H9 (cell line): ENCODE measurements at regions not wholly inside any gene's neighbourhood (a gene's known extent, or its start where the extent isn't known, plus 50 kb on each side); places are given as distances from the start of the nearest gene placed in this dataset.

ENCODE experiments used
- DNase-seq: peaks from one replicate; pipeline ENCODE4 v3.0.0-alpha.2; 2017
- H2AFZ ChIP-seq: one replicate; pipeline ENCODE4 v1.6.1; 2013; ENCODE audit warnings: mild to moderate bottlenecking, low read length, control low read depth, moderate library complexity
- H2AK5ac ChIP-seq: 2 replicates; pipeline ENCODE4 v1.6.1; 2013; ENCODE audit warnings: low read length, control low read depth, mixed read lengths; ENCODE audit not compliant: insufficient read length
- H2BK120ac ChIP-seq: one replicate; pipeline ENCODE4 v1.6.1; 2013; ENCODE audit warnings: low read depth, mild to moderate bottlenecking, low read length, control low read depth, inconsistent platforms; ENCODE audit not compliant: poor library complexity, severe bottlenecking
- H2BK12ac ChIP-seq: 2 replicates; pipeline ENCODE4 v1.6.1; 2013; ENCODE audit warnings: low read length, control low read depth, mixed read lengths, low read depth; ENCODE audit not compliant: insufficient read length
- H2BK15ac ChIP-seq: 2 replicates; pipeline ENCODE4 v1.6.1; 2013; ENCODE audit warnings: low read depth, low read length, control low read depth
- H2BK20ac ChIP-seq: one replicate; pipeline ENCODE4 v1.6.1; 2013; ENCODE audit warnings: low read depth, mild to moderate bottlenecking, low read length, control low read depth, inconsistent platforms; ENCODE audit not compliant: poor library complexity, severe bottlenecking
- H2BK5ac ChIP-seq: 2 replicates; pipeline ENCODE4 v1.6.1; 2013; ENCODE audit warnings: low read length, control low read depth, mixed read lengths; ENCODE audit not compliant: insufficient read length
- H3K14ac ChIP-seq: 2 replicates; pipeline ENCODE4 v1.6.1; 2013; ENCODE audit warnings: low read length, control low read depth; ENCODE audit not compliant: insufficient read depth
- H3K18ac ChIP-seq: 2 replicates; pipeline ENCODE4 v1.6.1; 2013; ENCODE audit warnings: low read depth, mild to moderate bottlenecking, mixed read lengths, low read length, control low read depth; ENCODE audit not compliant: insufficient read length
- H3K23ac ChIP-seq: 2 replicates; pipeline ENCODE4 v1.6.1; 2013; ENCODE audit warnings: low read length, control low read depth, mixed read lengths, low read depth; ENCODE audit not compliant: insufficient read length
- H3K23me2 ChIP-seq: 2 replicates; pipeline ENCODE4 v1.6.1; 2013; ENCODE audit warnings: low read depth, mild to moderate bottlenecking, mixed read lengths, low read length, control low read depth; ENCODE audit not compliant: insufficient read length, poor library complexity, severe bottlenecking
- H3K27ac ChIP-seq: 2 replicates; pipeline ENCODE4 v1.5.1; 2013; ENCODE audit warnings: low read length, control low read depth, mixed read lengths, low read depth; ENCODE audit not compliant: insufficient read length
- H3K27me3 ChIP-seq: 2 replicates; pipeline ENCODE4 v1.6.1; 2013; ENCODE audit warnings: low read length, control low read depth, inconsistent platforms; ENCODE audit not compliant: insufficient read depth
- H3K4ac ChIP-seq: 2 replicates; pipeline ENCODE4 v1.6.1; 2013; ENCODE audit warnings: low read depth, mild to moderate bottlenecking, control low read depth, inconsistent platforms, low read length, moderate library complexity
- H3K4me1 ChIP-seq: 2 replicates; pipeline ENCODE4 v1.6.1; 2013; ENCODE audit warnings: low read length, control low read depth, inconsistent platforms; ENCODE audit not compliant: insufficient read depth
- H3K4me2 ChIP-seq: 2 replicates; pipeline ENCODE4 v1.6.1; 2013; ENCODE audit warnings: low read length, control low read depth, mixed read lengths; ENCODE audit not compliant: insufficient read length, insufficient read depth
- H3K56ac ChIP-seq: 2 replicates; pipeline ENCODE4 v1.6.1; 2013; ENCODE audit warnings: low read depth, mild to moderate bottlenecking, mixed read lengths, low read length, control low read depth; ENCODE audit not compliant: insufficient read length
- H3K79me1 ChIP-seq: 2 replicates; pipeline ENCODE4 v1.6.1; 2013; ENCODE audit warnings: low read depth, mild to moderate bottlenecking, moderate library complexity, low read length, control low read depth, inconsistent platforms; ENCODE audit not compliant: insufficient read depth, poor library complexity, severe bottlenecking
- H3K79me2 ChIP-seq: 2 replicates; pipeline ENCODE4 v1.6.1; 2013; ENCODE audit warnings: low read length, control low read depth, inconsistent platforms; ENCODE audit not compliant: insufficient read depth
- H3K9ac ChIP-seq: 2 replicates; pipeline ENCODE4 v1.6.1; 2013; ENCODE audit warnings: low read length, control low read depth, mixed read lengths; ENCODE audit not compliant: insufficient read length; ENCODE audit errors: extremely low read depth
- H3K9me3 ChIP-seq: one replicate; pipeline ENCODE4 v1.6.1; 2013; ENCODE audit warnings: low read depth, low read length, inconsistent platforms; ENCODE audit not compliant: control insufficient read depth
- H3T11ph ChIP-seq: one replicate; pipeline ENCODE4 v1.6.1; 2013; ENCODE audit warnings: mild to moderate bottlenecking, low read length, control low read depth, inconsistent platforms
- H4K20me1 ChIP-seq: one replicate; pipeline ENCODE4 v1.6.1; 2013; ENCODE audit not compliant: control insufficient read depth, insufficient read length, insufficient read depth
- H4K5ac ChIP-seq: 2 replicates; pipeline ENCODE4 v1.6.1; 2013; ENCODE audit warnings: low read depth, mild to moderate bottlenecking, mixed read lengths, low read length, control low read depth; ENCODE audit not compliant: insufficient read length
- H4K8ac ChIP-seq: replicated peaks from 2 replicates; pipeline ENCODE4 v1.6.1; 2013; ENCODE audit warnings: low read length, control low read depth, mixed read lengths, low read depth; ENCODE audit not compliant: insufficient read length
- H4K91ac ChIP-seq: 2 replicates; pipeline ENCODE4 v1.6.1; 2013; ENCODE audit warnings: low read depth, mild to moderate bottlenecking, moderate library complexity, mixed read lengths, low read length, control low read depth; ENCODE audit not compliant: insufficient read length
- H3K27ac Mint-ChIP-seq, 3 experiments: 2 replicates in 2 of 3; 3 replicates in 1 of 3; pipeline ENCODE4 v1.8.0; 2020 to 2021; ENCODE audit warnings: mixed read lengths in 3 of 3, mild to moderate bottlenecking in 1 of 3, moderate library complexity in 1 of 3
- H3K27me3 Mint-ChIP-seq: 2 replicates; pipeline ENCODE4 v1.8.0; 2021; ENCODE audit warnings: low read depth, mild to moderate bottlenecking, moderate library complexity, mixed read lengths
- H3K36me3 Mint-ChIP-seq, 3 experiments: 2 replicates in 2 of 3; 3 replicates in 1 of 3; pipeline ENCODE4 v1.8.0; 2020 to 2021; ENCODE audit warnings: low read depth in 3 of 3, mixed read lengths in 3 of 3; ENCODE audit not compliant: insufficient read depth in 1 of 3
- H3K4me1 Mint-ChIP-seq, 2 experiments: 2 replicates each; pipeline ENCODE4 v1.8.0; 2020; ENCODE audit warnings: mixed read lengths in 2 of 2
- H3K4me3 Mint-ChIP-seq, 2 experiments: 2 replicates in 1 of 2; 3 replicates in 1 of 2; pipeline ENCODE4 v1.8.0; 2020 to 2021; ENCODE audit warnings: mild to moderate bottlenecking in 2 of 2, mixed read lengths in 2 of 2, moderate library complexity in 1 of 2
- H3K9me3 Mint-ChIP-seq, 2 experiments: 2 replicates in 1 of 2; 3 replicates in 1 of 2; pipeline ENCODE4 v1.8.0; 2020; ENCODE audit warnings: mild to moderate bottlenecking in 2 of 2, mixed read lengths in 2 of 2, moderate library complexity in 1 of 2
- WGBS: extraction: QIAGEN DNeasy Blood & Tissue Kit; methylation state at CpG from one replicate; pipeline ENCODE4 v1.1.7; 2013; ENCODE audit warnings: missing lambda C conversion rate, low lambda C conversion rate, mixed read lengths; ENCODE audit not compliant: insufficient read length; ENCODE audit errors: extremely low coverage; 5-methylcytosine and 5-hydroxymethylcytosine counted together
- TF ChIP-seq, protein P1 (sequence below): fragments of 200-600 bp; sonication (generic); conservative IDR thresholded peaks from 3 replicates; pipeline ENCODE4 v1.8.0; 2021; ENCODE audit warnings: antibody characterized with exemption, mild to moderate bottlenecking

- Histone ChIP-seq H3T11ph (no peak overlapping the region), H2BK5ac (no peak overlapping the region), H3K4me2 (no peak overlapping the region), H3K79me1 (no peaks in the 10 kb centered on the region), H2AFZ (no peak overlapping the region), H2AK5ac (no peak overlapping the region), H4K5ac (no peak overlapping the region), H3K56ac (no peak overlapping the region), H3K79me2 (no peaks in the 10 kb centered on the region), H3K18ac (no peak overlapping the region), H3K23me2 (no peaks in the 10 kb centered on the region), H3K27me3 (no peaks in the 10 kb centered on the region), H2BK120ac (no peak overlapping the region), H2BK15ac (no peak overlapping the region), H3K9me3 (no peaks in the 10 kb centered on the region), H3K23ac (no peak overlapping the region), H3K9ac (no peak overlapping the region), H3K4me1 (peaks cover 11% of the 10 kb centered on the region; the same call in 1 of the 2 replicates), H2BK20ac (no peak overlapping the region), H2BK12ac (no peak overlapping the region), H3K14ac (no peak overlapping the region), H4K8ac (no peak overlapping the region), H3K27ac (no peak overlapping the region), H4K91ac (no peak overlapping the region), H3K4ac (no peak overlapping the region), H4K20me1 (no peaks in the 10 kb centered on the region)
- Mint-ChIP-seq H3K27me3 (no peaks in the 10 kb centered on the region; the same call in 1 of the 2 replicates), H3K4me1 (peaks cover 37 to 39% of the 10 kb centered on the region in 2 experiments), H3K9me3 (peaks cover 0 to 8% of the 10 kb centered on the region in 2 experiments; a peak in 1 of 5 replicates), H3K4me3 (no peak overlapping the region), H3K36me3 (peaks cover 0 to 2% (median 0%) of the 10 kb centered on the region in 3 experiments; a peak in 1 of 7 replicates), H3K27ac (no peak overlapping the region; a peak in 1 of 7 replicates)
- DNase-seq = no peak
- TF ChIP-seq, protein P1, sequence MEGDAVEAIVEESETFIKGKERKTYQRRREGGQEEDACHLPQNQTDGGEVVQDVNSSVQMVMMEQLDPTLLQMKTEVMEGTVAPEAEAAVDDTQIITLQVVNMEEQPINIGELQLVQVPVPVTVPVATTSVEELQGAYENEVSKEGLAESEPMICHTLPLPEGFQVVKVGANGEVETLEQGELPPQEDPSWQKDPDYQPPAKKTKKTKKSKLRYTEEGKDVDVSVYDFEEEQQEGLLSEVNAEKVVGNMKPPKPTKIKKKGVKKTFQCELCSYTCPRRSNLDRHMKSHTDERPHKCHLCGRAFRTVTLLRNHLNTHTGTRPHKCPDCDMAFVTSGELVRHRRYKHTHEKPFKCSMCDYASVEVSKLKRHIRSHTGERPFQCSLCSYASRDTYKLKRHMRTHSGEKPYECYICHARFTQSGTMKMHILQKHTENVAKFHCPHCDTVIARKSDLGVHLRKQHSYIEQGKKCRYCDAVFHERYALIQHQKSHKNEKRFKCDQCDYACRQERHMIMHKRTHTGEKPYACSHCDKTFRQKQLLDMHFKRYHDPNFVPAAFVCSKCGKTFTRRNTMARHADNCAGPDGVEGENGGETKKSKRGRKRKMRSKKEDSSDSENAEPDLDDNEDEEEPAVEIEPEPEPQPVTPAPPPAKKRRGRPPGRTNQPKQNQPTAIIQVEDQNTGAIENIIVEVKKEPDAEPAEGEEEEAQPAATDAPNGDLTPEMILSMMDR = no peak
- WGBS = no CpG with 5 or more reads among the region's 1 CpG
Measured at GRCh38 chr5:152171888-152172287, 233.2 kb downstream of the NMUR2 start.
